Dedifferentiated amniotic fluid mesenchymal stem cell (primary cell): ENCODE measurements at regions not wholly inside any gene's neighbourhood (a gene's known extent, or its start where the extent isn't known, plus 50 kb on each side); places are given as distances from the start of the nearest gene placed in this dataset.
A peak's percentile ranks its signal among the peaks of the same experiment; 100 is the strongest.

Experiments
- DNase-seq: peaks from one replicate; pipeline ENCODE4 v3.0.0-alpha.2; 2016; ENCODE audit errors: extremely low spot score

DNA sequence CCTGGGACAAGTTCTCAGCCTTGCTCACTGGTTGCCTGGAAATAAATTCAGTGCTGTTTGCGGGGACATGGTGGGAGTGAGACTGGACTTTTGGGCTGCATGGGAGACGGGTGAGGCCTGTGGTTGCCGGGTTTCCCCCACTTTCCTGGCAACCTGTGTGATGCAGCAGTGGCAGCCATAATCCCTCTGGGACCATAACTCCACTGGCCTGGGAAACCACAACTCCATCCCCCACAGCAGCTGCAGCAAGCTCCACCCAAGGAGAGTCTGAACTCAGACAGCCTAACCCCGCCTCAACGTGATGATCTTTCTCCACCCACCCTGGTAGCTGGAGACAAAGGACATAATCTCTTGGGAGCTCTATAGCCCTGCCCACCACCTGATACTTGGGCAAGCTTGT is 349.9 kb downstream of the PIK3R1 start:
- no peak for DNase-seq

DNA sequence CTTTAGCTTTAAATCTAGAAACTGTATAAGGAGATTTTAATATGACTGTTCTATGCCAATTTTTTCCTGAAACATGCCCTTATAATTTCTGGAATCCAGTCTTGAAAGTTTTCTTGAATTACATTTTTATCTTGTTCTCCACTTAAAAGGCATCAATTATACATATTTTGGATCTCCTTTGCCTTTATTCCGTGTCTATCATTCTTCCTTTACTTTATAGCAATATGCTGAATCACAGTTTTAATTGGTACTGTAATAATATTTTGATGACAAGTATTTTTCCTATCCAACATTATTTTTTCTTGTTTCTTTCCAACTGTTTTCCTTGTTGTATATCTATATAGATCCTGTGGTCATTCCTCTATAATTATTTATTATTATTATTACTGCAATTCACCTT is 361.2 kb downstream of the PIK3R1 start:
- DNase-seq = no peak

- no peak for DNase-seq
Measured at GRCh38 chr5:68582284-68582683, 366.7 kb downstream of the PIK3R1 start.

GRCh38 chr5:68587171-68587570 is 371.6 kb downstream of the PIK3R1 start:
- DNase-seq = no peak

GRCh38 chr5:68591850-68592249 is 376.3 kb downstream of the PIK3R1 start:
- no peak for DNase-seq

DNA sequence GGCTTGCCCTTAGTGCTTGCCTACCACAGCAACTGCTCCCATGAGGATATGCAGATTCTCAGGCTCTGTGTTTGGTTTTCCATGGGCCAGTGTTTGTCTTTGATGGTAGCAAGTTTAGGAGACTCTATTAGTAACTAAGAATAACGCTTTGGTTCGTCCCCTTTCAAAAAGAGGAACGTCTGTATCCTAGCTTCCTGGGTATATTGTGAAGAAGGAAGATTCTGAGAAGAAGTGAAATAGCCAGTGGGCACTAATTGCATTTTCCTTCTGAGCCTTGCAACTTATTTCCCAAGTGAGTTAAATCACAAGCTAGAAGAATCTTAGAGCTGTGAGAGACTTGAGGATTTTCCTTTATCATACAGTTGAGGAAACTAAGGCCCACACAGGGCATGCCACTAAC is 376.8 kb downstream of the PIK3R1 start:
- DNase-seq = no peak

DNA sequence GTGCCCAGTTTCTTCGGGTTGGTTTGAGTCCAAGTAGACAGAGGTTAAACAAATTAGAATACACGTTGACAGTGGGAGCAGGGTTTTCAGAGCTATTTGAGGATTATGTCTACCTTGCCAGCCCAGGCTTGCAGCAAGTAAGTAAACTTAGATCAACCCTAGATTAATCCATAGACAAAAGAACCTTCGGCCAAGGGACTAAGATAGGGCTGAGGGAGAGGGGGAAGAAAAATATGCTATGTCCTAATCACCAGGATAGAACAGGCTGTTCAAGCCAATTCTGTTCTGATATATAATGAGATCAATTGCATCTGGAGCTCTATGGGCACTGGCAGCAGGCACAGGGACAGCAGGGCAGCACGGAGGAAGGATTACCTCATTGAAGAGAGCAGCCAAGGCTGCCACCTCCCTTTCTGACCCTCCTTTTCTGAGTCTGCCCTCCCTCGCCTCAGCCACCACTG is 377.7 kb downstream of the PIK3R1 start:
- DNase-seq = no peak

DNA sequence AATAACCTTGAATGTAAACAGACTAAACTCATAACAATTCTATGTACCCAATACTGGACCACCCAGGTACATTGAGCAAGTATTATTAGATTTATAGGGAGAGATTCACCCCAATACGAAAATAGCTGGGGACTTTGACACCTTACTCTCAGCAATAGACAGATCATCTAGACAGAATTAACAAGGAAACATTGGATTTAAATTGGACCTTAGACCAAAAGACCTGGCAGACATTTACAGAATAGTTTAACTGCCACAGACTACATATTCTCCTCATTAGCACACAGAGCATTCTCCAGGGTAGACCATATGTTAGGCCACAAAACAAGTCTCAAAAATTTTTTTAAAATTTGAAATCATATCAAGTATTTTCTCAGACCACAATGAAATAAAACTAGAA is 397.4 kb downstream of the PIK3R1 start:
- no peak for DNase-seq

DNA sequence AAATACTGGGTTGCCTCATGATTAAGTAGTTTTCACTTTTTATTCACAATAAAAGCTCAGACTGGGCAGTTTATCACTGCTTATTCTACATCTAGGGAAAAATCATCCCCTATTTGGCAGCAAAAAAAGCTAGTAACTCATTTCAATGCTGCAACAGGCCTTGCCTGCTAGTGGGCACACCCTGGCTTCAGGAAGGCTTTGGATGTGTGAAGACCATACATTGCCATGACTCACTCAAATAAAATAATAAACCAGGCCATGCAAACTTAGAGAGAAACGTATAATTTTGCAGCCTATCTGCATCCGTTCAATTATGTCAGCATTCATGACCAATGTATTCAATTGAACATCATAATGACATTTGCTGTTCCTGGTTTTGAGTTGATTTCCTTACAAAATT is 402.9 kb downstream of the PIK3R1 start:
- DNase-seq = no peak

DNA sequence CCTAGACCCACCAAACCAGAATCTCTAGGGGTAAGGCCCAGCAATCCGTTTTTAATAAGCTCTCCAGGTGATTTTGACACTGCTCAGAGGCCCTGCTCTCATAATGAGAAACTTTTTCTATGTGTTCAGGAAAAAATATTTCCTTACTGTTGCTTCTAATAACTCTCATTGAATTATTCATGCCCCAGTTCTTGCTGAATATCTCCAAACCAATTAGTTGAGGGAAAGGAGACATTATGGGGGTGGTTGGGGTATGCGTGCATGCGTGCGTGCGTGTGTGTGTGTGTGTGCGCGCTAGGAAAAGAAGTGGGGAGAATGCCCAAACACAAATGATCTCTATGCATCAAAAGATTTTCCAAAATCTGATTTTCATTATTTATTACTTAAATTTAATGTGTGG is 411.4 kb downstream of the PIK3R1 start:
- DNase-seq = no peak

GRCh38 chr5:68628082-68628814 is 412.7 kb downstream of the PIK3R1 start:
- DNase-seq = no peak

DNA sequence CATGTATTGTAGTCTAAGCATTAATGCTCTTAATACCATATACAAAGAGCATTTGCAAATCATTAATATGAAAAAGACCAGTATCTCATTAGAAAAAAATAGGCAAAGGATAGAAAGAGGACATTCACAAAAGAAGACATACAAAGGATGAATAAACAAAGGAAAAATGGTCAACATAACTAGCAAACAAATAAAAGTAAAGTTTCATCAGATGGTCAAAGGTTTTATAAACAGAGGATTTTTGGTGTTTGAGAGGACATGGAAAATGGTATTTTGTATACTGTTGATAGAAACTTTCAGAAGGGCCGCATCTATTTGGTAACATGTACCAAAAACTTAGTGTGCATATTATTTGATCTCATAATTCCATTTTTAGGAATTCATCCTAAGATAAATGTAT is 414.8 kb downstream of the PIK3R1 start:
- DNase-seq = no peak

DNA sequence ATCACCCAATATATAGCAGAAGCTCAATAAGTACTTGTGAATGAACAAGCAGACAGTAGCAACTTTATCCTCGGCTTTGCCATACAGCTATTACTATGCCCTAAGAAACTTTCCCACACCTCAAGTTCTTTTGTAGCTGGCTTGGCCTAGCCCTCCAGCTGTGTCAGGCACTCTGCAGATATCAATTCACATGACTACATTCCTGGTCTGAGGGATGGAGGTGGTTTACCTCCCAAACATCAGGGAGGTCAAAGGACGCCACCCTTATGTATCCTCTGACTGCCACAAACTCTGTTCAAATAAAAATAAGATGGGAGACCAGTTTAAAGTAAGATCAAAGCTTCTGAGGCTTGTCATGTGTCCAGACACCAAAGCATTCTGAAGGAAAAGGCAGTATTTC is 416.3 kb downstream of the PIK3R1 start:
- no peak for DNase-seq

DNA sequence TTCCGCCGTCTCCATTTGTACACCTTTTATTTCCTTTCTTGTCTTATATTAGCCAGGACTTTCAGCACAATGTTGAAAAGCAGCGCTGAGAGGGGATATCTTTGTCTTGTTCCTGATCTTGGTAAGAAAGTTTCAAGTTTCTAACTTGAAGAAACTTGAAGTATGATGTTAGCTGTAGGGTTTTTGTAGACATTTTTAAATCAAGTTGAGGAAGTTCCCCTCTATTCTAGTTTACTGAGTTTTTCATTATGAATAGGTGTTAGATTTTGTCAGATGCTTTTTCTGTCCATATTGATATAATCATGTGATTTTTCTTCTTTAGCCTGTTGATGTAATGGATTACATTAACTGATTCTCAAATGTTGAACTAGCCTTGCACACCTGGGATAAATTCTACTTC is 425.7 kb downstream of the PIK3R1 start:
- no peak for DNase-seq

DNA sequence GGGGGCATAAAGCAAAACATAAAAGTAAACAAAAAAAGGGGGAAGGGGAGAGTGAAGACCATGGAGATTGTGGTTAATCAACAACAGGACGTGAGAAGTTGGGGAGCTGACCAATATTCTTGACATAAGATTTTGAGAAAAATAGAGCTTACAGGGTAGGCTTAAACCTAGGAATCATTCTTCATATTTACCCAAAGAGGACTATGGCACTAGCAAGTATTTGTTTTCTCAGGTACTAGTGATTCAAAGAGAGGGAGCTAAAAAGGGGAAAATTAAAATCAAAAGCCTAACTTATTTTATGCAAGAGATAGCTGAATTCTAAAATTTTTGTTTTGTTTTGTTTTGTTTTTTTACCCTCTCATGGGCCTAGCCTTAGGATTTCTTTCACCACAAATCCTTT is 427.5 kb downstream of the PIK3R1 start:
- no peak for DNase-seq

DNA sequence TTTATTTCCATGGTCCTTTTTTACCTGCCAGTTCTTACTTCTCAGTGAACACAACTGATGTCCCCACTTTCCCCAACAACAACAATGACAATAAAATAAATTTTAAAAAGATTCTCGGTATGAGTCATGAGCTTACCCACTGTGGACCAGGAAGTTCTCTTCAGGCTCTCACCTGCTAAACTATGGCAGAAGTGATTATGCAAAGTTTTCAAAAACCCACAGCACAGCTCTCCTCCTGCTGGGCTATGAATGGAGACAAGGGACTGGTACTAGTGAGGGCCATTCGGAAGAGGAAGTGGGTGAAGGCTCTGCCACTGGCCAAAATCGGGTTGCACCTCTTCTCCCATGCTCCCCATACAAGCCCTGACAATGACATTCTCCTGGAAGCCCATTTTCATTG is 429.4 kb downstream of the PIK3R1 start:
- DNase-seq = no peak

- no peak for DNase-seq
Measured at GRCh38 chr5:68646144-68646543, 430.6 kb downstream of the PIK3R1 start.

GRCh38 chr5:68647743-68648142 is 432.2 kb downstream of the PIK3R1 start:
- DNase-seq = no peak

- no peak for DNase-seq
Measured at GRCh38 chr5:68648944-68649857, 433.6 kb downstream of the PIK3R1 start.

GRCh38 chr5:68652534-68652965 is 437.0 kb downstream of the PIK3R1 start:
- peak; percentile 85 for DNase-seq

DNA sequence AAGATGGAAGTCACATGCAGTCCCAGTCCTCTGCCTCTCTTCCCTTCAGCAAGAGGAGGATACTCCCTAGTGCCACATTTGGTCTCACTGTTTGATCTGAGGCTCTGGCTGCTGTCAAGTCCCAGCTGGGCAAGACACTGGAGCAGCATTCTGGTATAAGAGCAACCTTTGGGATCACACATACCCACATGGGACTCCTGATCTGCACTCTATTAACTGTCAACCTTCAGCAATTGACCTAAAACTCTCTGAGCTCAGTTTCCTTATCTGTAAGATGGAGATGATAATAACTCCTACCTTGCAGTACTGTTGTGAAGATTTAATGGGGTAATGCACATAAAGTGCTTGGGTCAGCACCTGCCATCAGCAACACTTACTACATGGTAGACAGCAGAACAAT is 437.9 kb downstream of the PIK3R1 start:
- no peak for DNase-seq

- DNase-seq = no peak
Measured at GRCh38 chr5:68657055-68657961, 436.5 kb upstream of the SLC30A5 start.
